AG04449 (cell line): ENCODE measurements at regions not wholly inside any gene's neighbourhood (a gene's known extent, or its start where the extent isn't known, plus 50 kb on each side); places are given as distances from the start of the nearest gene placed in this dataset.

ENCODE experiments used
- CTCF ChIA-PET: fragments of 350-600 bp; formaldehyde crosslinking; extraction: SDS; loops from one replicate; lab custom pipeline; 2021; ENCODE audit warnings: antibody characterized with exemption; lab: Yijun Ruan, JAX
- POLR2A ChIA-PET: fragments of 400-600, 350-600 bp; formaldehyde crosslinking; extraction: SDS; loops from one replicate; lab custom pipeline; 2020; ENCODE audit warnings: antibody characterized with exemption, inconsistent platforms; lab: Yijun Ruan, JAX
- DNase-seq: peaks from one replicate; pipeline ENCODE4 v3.0.0-alpha.2; 2010; ENCODE audit warnings: low read depth, low spot score
- H3K4me3 ChIP-seq: 2 replicates; pipeline ENCODE4 v1.5.1; 2011; ENCODE audit warnings: low read depth, mild to moderate bottlenecking, control low read depth, low read length
- TF ChIP-seq, protein P1 (sequence below): IDR thresholded peaks from one replicate; pipeline ENCODE4 v1.5.1; 2011; ENCODE audit warnings: mild to moderate bottlenecking, moderate library complexity, low read length, control low read depth, inconsistent platforms; ENCODE audit not compliant: insufficient read depth; ENCODE audit errors: missing control alignments

DNA sequence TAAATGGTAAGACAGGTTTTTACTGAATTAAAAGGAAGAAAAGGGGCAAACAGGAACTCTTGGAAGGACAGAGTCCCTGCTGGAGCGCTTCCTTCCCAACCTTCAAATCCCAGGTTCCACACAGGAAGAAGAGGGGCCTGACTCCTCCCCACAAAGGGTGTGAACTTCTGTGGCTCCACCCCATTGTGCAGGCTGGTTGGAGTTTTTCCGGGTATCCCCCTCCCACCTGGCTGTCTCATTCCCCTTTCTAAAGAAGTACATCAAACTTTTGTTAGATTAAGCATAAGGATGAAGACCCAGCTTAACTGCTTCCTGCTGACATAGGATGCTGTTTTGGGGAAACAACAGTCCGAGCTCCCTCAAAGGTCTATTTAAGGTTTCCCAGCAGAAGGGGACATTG lies 187.7 kb downstream of the FCRL5 start:
- no peak for DNase-seq
- TF ChIP-seq, protein P1, sequence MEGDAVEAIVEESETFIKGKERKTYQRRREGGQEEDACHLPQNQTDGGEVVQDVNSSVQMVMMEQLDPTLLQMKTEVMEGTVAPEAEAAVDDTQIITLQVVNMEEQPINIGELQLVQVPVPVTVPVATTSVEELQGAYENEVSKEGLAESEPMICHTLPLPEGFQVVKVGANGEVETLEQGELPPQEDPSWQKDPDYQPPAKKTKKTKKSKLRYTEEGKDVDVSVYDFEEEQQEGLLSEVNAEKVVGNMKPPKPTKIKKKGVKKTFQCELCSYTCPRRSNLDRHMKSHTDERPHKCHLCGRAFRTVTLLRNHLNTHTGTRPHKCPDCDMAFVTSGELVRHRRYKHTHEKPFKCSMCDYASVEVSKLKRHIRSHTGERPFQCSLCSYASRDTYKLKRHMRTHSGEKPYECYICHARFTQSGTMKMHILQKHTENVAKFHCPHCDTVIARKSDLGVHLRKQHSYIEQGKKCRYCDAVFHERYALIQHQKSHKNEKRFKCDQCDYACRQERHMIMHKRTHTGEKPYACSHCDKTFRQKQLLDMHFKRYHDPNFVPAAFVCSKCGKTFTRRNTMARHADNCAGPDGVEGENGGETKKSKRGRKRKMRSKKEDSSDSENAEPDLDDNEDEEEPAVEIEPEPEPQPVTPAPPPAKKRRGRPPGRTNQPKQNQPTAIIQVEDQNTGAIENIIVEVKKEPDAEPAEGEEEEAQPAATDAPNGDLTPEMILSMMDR = no peak
- POLR2A ChIA-PET = no interaction called here
- no peak overlapping the region for H3K4me3 ChIP-seq
- CTCF ChIA-PET = interaction anchor here (1.3 to 2.5 kb wide), 4 partner anchors 12 to 131 kb away, joined by 3 to 11 read pairs (median 7); no protein-coding TSS in a partner anchor

DNA sequence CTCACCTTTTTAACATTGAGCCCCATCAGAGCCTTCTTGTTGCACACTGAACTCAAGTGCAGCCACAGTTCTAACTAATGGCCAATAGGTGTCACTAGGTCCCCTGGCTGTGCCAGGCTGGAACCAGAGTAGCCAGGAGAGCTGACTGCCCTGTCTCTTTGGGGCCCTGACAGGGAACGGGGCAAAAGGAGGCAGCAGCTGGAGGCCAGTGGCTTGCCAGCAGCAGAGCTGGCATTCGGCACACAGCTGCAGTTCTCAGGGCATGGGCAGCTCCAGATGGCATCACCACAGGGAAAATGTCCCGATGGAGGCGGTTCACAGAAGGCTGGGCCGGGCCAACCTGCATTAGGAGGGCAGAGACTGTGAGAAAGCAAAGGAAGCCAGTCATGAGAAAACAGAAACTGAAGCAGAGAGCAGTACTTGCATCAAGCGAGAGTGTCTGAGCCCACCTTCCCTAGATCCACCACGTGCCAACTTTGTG lies 188.6 kb downstream of the FCRL5 start:
- ChIA-PET CTCF (interaction anchor here (1.0 to 2.5 kb wide), 8 partner anchors 10 to 216 kb away, joined by 3 to 11 read pairs (median 6); no protein-coding TSS in a partner anchor), POLR2A (no interaction called here)
- no peak overlapping the region for H3K4me3 ChIP-seq
- TF ChIP-seq, protein P1 = peak; percentile 66
- no peak for DNase-seq

DNA sequence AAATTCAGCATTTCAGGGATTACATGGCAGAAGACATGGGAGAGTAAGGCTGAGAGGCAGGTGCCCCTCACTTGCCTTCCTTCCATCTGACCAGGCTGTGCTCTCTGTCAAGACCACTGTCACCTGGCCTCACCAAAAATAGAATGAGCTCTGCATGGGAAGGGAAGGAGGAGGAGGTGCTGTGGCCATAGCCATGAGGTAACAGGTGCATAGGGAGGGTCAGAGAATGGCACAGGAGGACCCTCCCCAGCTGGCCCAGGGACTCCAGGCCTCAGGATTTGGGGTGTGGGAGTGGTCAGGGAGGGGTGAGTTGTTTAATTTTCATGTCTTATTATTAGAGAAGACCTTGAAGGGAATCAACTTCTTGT lies 192.3 kb downstream of the FCRL5 start:
- no peak overlapping the region for H3K4me3 ChIP-seq
- POLR2A ChIA-PET = no interaction called here
- no peak for DNase-seq
- TF ChIP-seq, protein P1 = no peak
- CTCF ChIA-PET = interaction anchor here (2.5 kb wide), 1 partner anchor 10 kb away, joined by 14 read pairs; no protein-coding TSS in a partner anchor

DNA sequence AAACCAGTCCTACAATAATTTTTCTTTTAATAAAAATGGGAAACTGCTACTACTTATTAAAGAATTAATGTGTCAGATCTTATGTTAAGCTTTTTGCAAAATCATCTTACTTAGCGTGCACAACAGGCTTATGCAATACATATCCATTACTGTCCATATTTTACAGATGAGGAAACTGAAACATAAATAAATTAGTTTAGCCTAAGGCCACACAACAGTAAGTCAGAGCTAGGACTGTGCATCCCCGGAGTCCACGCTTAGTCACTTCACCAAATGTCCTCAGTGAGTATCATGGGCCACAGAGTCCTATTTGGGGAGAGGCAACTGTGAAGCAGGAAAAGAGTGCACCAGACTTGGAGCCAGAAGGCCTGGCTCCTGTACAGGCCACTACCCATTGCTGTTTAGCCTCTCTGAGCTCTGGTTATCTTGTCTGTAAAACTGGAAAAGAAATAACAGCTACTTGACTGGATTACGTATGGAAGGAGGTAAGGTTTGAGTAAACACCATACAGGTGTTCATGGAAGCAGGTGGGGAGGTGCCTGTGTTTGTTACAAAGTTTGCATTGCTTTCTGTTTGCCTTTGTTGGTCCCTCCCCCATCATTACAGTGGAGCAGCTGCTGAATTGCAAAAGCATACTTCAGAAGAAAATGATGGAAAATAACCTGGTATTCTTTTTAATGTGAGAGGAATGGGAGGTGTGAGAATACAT lies 192.8 kb downstream of the FCRL5 start:
- TF ChIP-seq, protein P1 = no peak
- ChIA-PET POLR2A (no interaction called here), CTCF (interaction anchor here (1.1 to 2.5 kb wide), 2 partner anchors 10 to 164 kb away, joined by 4 to 14 read pairs; no protein-coding TSS in a partner anchor)
- DNase-seq = no peak
- no peak overlapping the region for H3K4me3 ChIP-seq

DNA sequence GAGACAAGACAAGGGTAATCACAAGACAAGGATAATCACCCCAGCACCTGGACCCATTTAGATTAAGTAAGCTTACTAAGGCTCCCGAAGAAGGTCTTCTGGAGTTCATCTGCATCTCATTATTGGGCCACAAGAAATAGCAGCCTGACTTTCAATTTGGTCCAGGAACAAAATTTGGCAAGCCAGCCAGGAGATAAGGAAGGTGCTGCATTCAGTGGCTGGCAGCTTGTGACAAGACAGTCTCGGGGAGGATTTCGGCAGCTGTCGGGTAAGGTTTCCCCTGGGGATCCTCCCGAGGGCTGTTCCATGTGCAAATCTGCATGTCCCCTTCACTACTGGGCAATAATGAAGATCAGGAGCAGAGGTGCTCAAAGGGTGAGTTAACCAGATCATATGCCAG lies 195.2 kb downstream of the FCRL5 start:
- POLR2A ChIA-PET = no interaction called here
- TF ChIP-seq, protein P1 = no peak
- no peak for DNase-seq
- H3K4me3 ChIP-seq = no peak overlapping the region
- CTCF ChIA-PET = interaction anchor here (1.2 kb wide), 1 partner anchor 14 kb away, joined by 3 read pairs; no protein-coding TSS in a partner anchor

DNA sequence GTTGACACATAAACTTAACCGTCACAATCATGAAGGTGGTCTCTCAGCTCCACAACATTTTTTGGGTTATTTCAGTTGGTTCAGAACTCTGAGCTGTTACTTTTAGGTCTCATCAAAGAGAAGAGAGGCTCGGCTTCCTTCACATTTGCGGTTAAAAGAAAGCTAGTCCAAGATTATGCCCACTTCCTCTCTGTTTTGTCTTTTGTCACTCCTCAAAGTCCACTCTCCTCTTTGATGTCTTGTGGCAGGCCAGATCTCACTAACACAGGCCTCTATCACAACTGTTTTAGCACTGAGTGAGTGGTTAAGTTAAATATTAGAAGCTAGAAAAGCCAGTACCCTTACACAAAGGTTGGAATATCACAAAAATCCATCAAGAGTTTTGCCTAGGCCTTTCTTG lies 195.7 kb downstream of the FCRL5 start:
- TF ChIP-seq, protein P1 = no peak
- ChIA-PET CTCF (interaction anchor here (1.2 kb wide), 1 partner anchor 15 kb away, joined by 3 read pairs; no protein-coding TSS in a partner anchor), POLR2A (interaction anchor here (0.5 kb wide), 1 partner anchor 484 kb away, joined by 3 read pairs; no protein-coding TSS in a partner anchor)
- no peak for DNase-seq
- no peak overlapping the region for H3K4me3 ChIP-seq
